ENCODE measurements at regions not wholly inside any gene's neighbourhood (a gene's known extent, or its start where the extent isn't known, plus 50 kb on each side); places are given as distances from the start of the nearest gene placed in this dataset.

- no peak for TF ChIP-seq TOX (CRISPR knock-in tag; IDR thresholded peaks at IDR 0.05; ENCODE audit: borderline replicate concordance)
- no peak for TF ChIP-seq RARB (CRISPR knock-in tag; IDR thresholded peaks at IDR 0.05)
- no peak for TF ChIP-seq CSRNP3 (CRISPR knock-in tag; IDR thresholded peaks at IDR 0.05)
- TF ChIP-seq PATZ1 (CRISPR knock-in tag; IDR thresholded peaks at IDR 0.05; ENCODE audit: borderline replicate concordance): no peak
- no peak for TF ChIP-seq ZNF8 (CRISPR knock-in tag; IDR thresholded peaks at IDR 0.05)
- TF ChIP-seq ZFP30 (CRISPR knock-in tag; IDR thresholded peaks at IDR 0.05): no peak
- no peak for TF ChIP-seq CSDC2 (CRISPR knock-in tag; IDR thresholded peaks at IDR 0.05)
- no peak for TF ChIP-seq CREB5 (CRISPR knock-in tag; IDR thresholded peaks at IDR 0.05; ENCODE audit: low read depth)
- TF ChIP-seq ARNTL (CRISPR knock-in tag; IDR thresholded peaks at IDR 0.05; ENCODE audit: borderline replicate concordance, low read depth): no peak
- TF ChIP-seq GLIS3 (CRISPR knock-in tag; IDR thresholded peaks at IDR 0.05): no peak
- no peak for TF ChIP-seq ZFP3 (CRISPR knock-in tag; IDR thresholded peaks at IDR 0.05)
- no peak for TF ChIP-seq ZC3H10 (CRISPR knock-in tag; IDR thresholded peaks at IDR 0.05)
- TF ChIP-seq PPARA (CRISPR knock-in tag; IDR thresholded peaks at IDR 0.05; ENCODE audit: borderline replicate concordance): no peak
Measured at GRCh38 chr9:106771608-106772007, 91.4 kb upstream of the ZNF462 start.
